ENCODE measurements at regions not wholly inside any gene's neighbourhood (a gene's known extent, or its start where the extent isn't known, plus 50 kb on each side); places are given as distances from the start of the nearest gene placed in this dataset.

GRCh38 chr4:126777649-126778048 is 855.1 kb upstream of the INTU start:
- no peak overlapping the region; the same call in 1 of the 2 replicates for H3K4me3 ChIP-seq (ENCODE audit: low read length)
- TF ChIP-seq CTCF (conservative IDR thresholded peaks at IDR 0.05; ENCODE audit: low read length) = no peak
- peak; percentile 89 for DNase-seq (ENCODE audit: low read depth)

DNA sequence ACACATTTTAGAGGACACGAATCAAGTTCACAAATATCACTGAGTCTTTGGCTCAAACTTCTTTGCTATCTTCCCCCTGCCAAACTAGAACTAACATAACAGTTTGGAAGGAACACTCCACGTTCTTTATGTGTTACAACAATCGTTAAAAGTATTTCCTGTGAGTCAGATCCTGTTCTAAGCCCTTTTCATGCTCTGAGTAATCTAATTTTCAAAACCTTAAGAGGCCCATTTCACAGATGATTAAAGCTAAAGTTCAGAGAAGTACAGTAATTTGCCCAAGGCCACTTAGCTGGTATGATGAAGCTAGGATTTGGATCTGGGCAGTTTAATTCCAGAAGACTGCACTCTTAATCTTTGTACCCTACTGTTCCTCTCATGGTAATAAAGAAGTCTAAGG is 854.4 kb upstream of the INTU start:
- no peak overlapping the region for H3K4me3 ChIP-seq (ENCODE audit: low read length)
- TF ChIP-seq CTCF (conservative IDR thresholded peaks at IDR 0.05; ENCODE audit: low read length) = no peak
- peak; percentile 88 for DNase-seq (ENCODE audit: low read depth)

- no peak overlapping the region for H3K4me3 ChIP-seq (ENCODE audit: low read length)
- no peak for DNase-seq (ENCODE audit: low read depth)
- TF ChIP-seq CTCF (conservative IDR thresholded peaks at IDR 0.05; ENCODE audit: low read length) = no peak
Measured at GRCh38 chr4:126779001-126779400, 853.8 kb upstream of the INTU start.

- no peak for TF ChIP-seq CTCF (conservative IDR thresholded peaks at IDR 0.05; ENCODE audit: low read length)
- DNase-seq (ENCODE audit: low read depth) = peak; percentile 75
- H3K4me3 ChIP-seq (ENCODE audit: low read length) = peak overlapping the region; percentile 36
Measured at GRCh38 chr4:126779436-126780166, 853.2 kb upstream of the INTU start.

DNA sequence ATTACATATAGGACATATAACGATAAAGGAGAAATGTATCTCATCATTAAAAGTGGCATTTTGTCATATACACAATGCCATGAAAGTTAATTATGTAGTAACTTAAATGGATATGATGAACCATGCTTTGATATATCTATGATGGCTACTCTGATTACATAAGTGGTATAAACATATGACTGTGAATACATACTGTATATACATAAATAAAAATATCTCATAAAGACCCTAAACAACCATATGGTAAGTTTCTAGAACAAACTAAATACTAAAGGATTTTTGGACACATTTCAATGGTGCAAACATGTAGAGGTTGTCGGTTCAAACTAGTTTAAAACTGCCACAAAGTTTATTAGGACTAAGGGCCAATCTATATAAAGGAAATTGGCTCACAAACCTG is 849.6 kb upstream of the INTU start:
- TF ChIP-seq CTCF (conservative IDR thresholded peaks at IDR 0.05; ENCODE audit: low read length) = no peak
- no peak for DNase-seq (ENCODE audit: low read depth)
- no peak overlapping the region for H3K4me3 ChIP-seq (ENCODE audit: low read length)

DNA sequence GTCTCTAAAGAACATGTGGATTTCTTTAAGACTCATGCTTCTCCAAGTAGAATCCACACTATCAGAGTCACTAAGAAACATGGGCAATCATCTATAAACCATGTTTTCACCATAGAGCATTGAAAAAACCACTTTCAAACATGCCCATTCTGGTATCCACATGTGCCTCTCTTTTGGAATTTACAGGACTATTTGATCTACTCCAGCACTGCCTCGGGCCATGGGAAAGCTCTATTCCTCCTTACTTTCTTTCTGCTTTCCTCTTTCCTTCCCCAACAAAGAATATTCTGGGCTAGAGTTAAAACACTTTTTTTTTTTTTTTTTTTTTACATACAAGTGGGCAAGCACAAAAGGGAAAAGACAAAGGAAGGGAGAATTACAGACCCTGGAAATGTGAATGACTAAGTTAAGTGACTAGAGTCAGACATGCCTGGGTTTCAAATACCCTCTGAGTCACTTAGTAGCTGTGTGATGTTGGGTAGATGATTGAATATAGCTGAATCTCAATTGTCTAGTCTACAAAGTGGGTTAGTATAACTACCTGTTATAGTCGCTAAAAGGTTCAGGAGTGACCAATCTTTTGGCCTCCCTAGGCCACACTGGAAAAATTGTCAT is 847.7 kb upstream of the INTU start:
- no peak for DNase-seq (ENCODE audit: low read depth)
- TF ChIP-seq CTCF (conservative IDR thresholded peaks at IDR 0.05; ENCODE audit: low read length) = no peak
- H3K4me3 ChIP-seq (ENCODE audit: low read length) = no peak overlapping the region

DNA sequence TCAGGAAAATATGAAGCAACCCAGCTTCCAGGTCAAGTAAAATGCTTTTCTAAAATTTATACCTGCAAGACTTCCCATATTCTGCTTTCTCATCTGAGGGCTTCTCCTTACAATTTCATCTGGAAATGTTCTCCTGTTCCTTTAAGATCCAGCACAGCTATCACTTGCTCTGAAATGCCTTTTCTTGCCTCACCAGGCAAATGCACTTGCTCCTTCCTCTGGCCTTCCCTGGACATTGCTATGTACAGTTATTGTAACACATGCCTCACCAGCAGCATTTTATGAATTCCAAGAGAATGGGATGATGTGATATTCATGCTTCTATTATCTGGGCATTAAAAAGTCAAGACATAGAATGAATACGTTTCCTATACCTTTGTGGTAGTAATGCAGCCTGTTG is 842.1 kb upstream of the INTU start:
- DNase-seq (ENCODE audit: low read depth) = peak; percentile 66
- peak; percentile 39 for TF ChIP-seq CTCF (conservative IDR thresholded peaks at IDR 0.05; ENCODE audit: low read length)

More for the DNA sequence above, 842.1 kb upstream of the INTU start:
- H3K4me3 ChIP-seq (ENCODE audit: low read length) = no peak overlapping the region
